ENCODE measurements at regions not wholly inside any gene's neighbourhood (a gene's known extent, or its start where the extent isn't known, plus 50 kb on each side); places are given as distances from the start of the nearest gene placed in this dataset.

DNA sequence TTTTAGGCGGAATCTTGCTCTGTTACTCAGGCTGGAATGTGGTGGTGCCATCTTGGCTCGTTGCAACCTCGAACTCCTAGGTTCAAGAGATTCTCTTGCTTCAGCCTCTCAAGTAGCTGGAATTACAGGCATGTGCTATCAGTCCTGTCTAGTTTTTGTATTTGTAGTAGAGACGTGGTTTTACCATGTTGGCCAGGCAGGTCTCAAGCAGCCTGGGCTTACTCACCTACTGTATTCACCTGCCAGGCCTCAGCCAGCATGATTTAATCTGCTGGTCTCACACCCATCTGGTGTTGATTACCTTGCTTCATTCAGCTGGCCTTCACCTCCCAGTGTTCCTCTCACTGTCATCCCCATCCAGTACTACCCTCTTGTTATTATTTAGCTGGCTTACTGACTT, 102.0 kb downstream of the IL12A start:
- 0% methylated on average over 4 of the region's 4 CpGs for WGBS (ENCODE audit: insufficient coverage, low coverage, missing lambda C conversion rate)
- Histone ChIP-seq H3K9me3 (replicated peaks; ENCODE audit: control insufficient read depth, insufficient read depth, low read depth, low read length) (no peaks in the 10 kb centered on the region), H4K20me1 (replicated peaks; ENCODE audit: control insufficient read depth, insufficient read depth, low read length) (no peaks in the 10 kb centered on the region), H3K4me1 (replicated peaks in 1 of 2; ENCODE audit: control insufficient read depth in 2 of 2, insufficient read depth in 2 of 2, low read length in 2 of 2) (no peaks in the 10 kb centered on the region), H3K9me1 (ENCODE audit: control insufficient read depth, insufficient read depth, low read length) (no peaks in the 10 kb centered on the region), H3K79me2 (ENCODE audit: control insufficient read depth, insufficient read depth, low read length) (no peaks in the 10 kb centered on the region), H3K36me3 (ENCODE audit: control insufficient read depth, insufficient read depth, low read length) (no peaks in the 10 kb centered on the region), H3K9ac (ENCODE audit: insufficient read depth in 1 of 2, low read depth in 2 of 2, low read length in 2 of 2) (no peak overlapping the region), H3K27ac (ENCODE audit: extremely low read depth, low read depth, low read length) (no peak overlapping the region), H3K4me3 (no peak overlapping the region), H3K4me2 (ENCODE audit: insufficient read depth, low read length) (no peak overlapping the region), H2AFZ (ENCODE audit: low read depth, low read length) (no peak overlapping the region), H3K27me3 (ENCODE audit: control insufficient read depth in 2 of 2, insufficient read depth in 2 of 2, low read length in 2 of 2) (no peaks in the 10 kb centered on the region)
- DNase-seq (ENCODE audit: extremely low read depth in 1 of 4, low spot score in 3 of 4) (no peak), FAIRE-seq (no peak), ATAC-seq (no peak)
- in situ Hi-C loops (cut with MboI), result no loop called here
- POLR2A ChIA-PET, result no interaction called here
- no TSS peak for BruUV-seq (replicated peaks)
- CTCF ChIA-PET (ENCODE audit: low intra/inter-chr PET ratio), result no interaction called here
- no peak for TF ChIP-seq SMARCC2 (IDR thresholded peaks at IDR 0.05; ENCODE audit: low read depth)
- TF ChIP-seq SIRT6 (IDR thresholded peaks at IDR 0.05; ENCODE audit: low read depth, low read length), result no peak
- no peak for TF ChIP-seq HBP1 (CRISPR knock-in tag; IDR thresholded peaks at IDR 0.05)
- TF ChIP-seq TAF15 (IDR thresholded peaks at IDR 0.05; ENCODE audit: low read depth, low read length), result no peak
- TF ChIP-seq CCNT2 (IDR thresholded peaks at IDR 0.05; ENCODE audit: borderline replicate concordance, extremely low read depth, insufficient read length, low read depth, low read length), result no peak
- no peak for TF ChIP-seq ETV5 (CRISPR knock-in tag; IDR thresholded peaks at IDR 0.05; ENCODE audit: low read depth)
- no peak for TF ChIP-seq CBX8 (IDR thresholded peaks at IDR 0.05; ENCODE audit: borderline replicate concordance, extremely low read depth, low read depth, low read length, poor library complexity, severe bottlenecking)
- TF ChIP-seq ZNF717 (CRISPR knock-in tag; IDR thresholded peaks at IDR 0.05), result no peak
- TF ChIP-seq SNIP1 (IDR thresholded peaks at IDR 0.05; ENCODE audit: low read depth), result no peak
- TF ChIP-seq SREBF2 (CRISPR knock-in tag; IDR thresholded peaks at IDR 0.05), result no peak
- no peak for TF ChIP-seq TAL1 (IDR thresholded peaks at IDR 0.05)
- no peak for TF ChIP-seq THAP7 (CRISPR knock-in tag; IDR thresholded peaks at IDR 0.05)
- no peak for TF ChIP-seq FOXJ2 (tag; IDR thresholded peaks at IDR 0.05)
- TF ChIP-seq ZNF124 (CRISPR knock-in tag; IDR thresholded peaks at IDR 0.05), result no peak
- TF ChIP-seq ZNF212 (CRISPR knock-in tag; IDR thresholded peaks at IDR 0.05), result no peak
- TF ChIP-seq MXD1 (CRISPR knock-in tag; IDR thresholded peaks at IDR 0.05; ENCODE audit: borderline replicate concordance, poor library complexity, severe bottlenecking), result no peak
- intact Hi-C loops (cut with micrococcal nuclease), result no loop called here

All from K562 (cell line).